Fibroblast of pulmonary artery (primary cell): ENCODE measurements at regions not wholly inside any gene's neighbourhood (a gene's known extent, or its start where the extent isn't known, plus 50 kb on each side); places are given as distances from the start of the nearest gene placed in this dataset.

Experiments
- DNase-seq: peaks from one replicate; pipeline ENCODE4 v3.0.0-alpha.2; 2010; ENCODE audit warnings: low read depth
- H3K4me3 ChIP-seq: replicated peaks from 2 replicates; pipeline ENCODE4 v1.5.1; 2011; ENCODE audit warnings: low read depth, mild to moderate bottlenecking, control low read depth, low read length, moderate library complexity
- CTCF ChIP-seq: IDR thresholded peaks from 2 replicates; pipeline ENCODE4 v1.5.1; 2011; ENCODE audit warnings: mild to moderate bottlenecking, control low read depth, low read length, inconsistent platforms; ENCODE audit errors: missing control alignments

- no peak overlapping the region for H3K4me3 ChIP-seq
- DNase-seq: no peak
- TF ChIP-seq CTCF: no peak
These were observed 300.0 kb upstream of the ALG10B start for GRCh38 chr12:38016602-38017001.

- no peak for TF ChIP-seq CTCF
- DNase-seq: no peak
- H3K4me3 ChIP-seq: no peak overlapping the region
These were observed 290.7 kb upstream of the ALG10B start for GRCh38 chr12:38025916-38026315.

GRCh38 chr12:38053113-38053512 is 263.5 kb upstream of the ALG10B start:
- H3K4me3 ChIP-seq: no peak overlapping the region
- DNase-seq: no peak
- TF ChIP-seq CTCF: no peak

- TF ChIP-seq CTCF: no peak
These were observed 262.7 kb upstream of the ALG10B start for GRCh38 chr12:38053655-38054464.

GRCh38 chr12:38056701-38057689 is 259.6 kb upstream of the ALG10B start:
- no peak overlapping the region for H3K4me3 ChIP-seq
- DNase-seq: no peak
- TF ChIP-seq CTCF: no peak

More at GRCh38 chr12:38053655-38054464, 262.7 kb upstream of the ALG10B start:
- no peak for DNase-seq
- H3K4me3 ChIP-seq: no peak overlapping the region

GRCh38 chr12:38099686-38100085 is 216.9 kb upstream of the ALG10B start:
- no peak for DNase-seq
- H3K4me3 ChIP-seq: no peak overlapping the region
- TF ChIP-seq CTCF: no peak
